Globus pallidus (tissue), 1 donor: ENCODE measurements at regions not wholly inside any gene's neighbourhood (a gene's known extent, or its start where the extent isn't known, plus 50 kb on each side); places are given as distances from the start of the nearest gene placed in this dataset.

Experiments
- DNase-seq: peaks from one replicate; pipeline ENCODE4 v3.0.0-alpha.2; 2015; ENCODE audit warnings: low spot score

GRCh38 chr13:78978381-78978998 lies 319.5 kb upstream of the OBI1 start:
- peak; percentile 46 for DNase-seq

GRCh38 chr13:78977311-78977710 lies 318.4 kb upstream of the OBI1 start:
- DNase-seq, result no peak

- DNase-seq, result no peak
Observed at GRCh38 chr13:78976696-78977095, 317.7 kb upstream of the OBI1 start.

GRCh38 chr13:78972561-78972960 lies 313.6 kb upstream of the OBI1 start:
- no peak for DNase-seq

- no peak for DNase-seq
Observed at GRCh38 chr13:78971355-78972025, 312.5 kb upstream of the OBI1 start.

- no peak for DNase-seq
Observed at GRCh38 chr13:78960881-78961280, 301.9 kb upstream of the OBI1 start.

- no peak for DNase-seq
Observed at GRCh38 chr13:78958006-78958405, 299.1 kb upstream of the OBI1 start.

- no peak for DNase-seq
Observed at GRCh38 chr13:78940455-78941130, 281.6 kb upstream of the OBI1 start.

- no peak for DNase-seq
Observed at GRCh38 chr13:78934336-78934735, 275.4 kb upstream of the OBI1 start.

GRCh38 chr13:78915015-78915414 lies 256.1 kb upstream of the OBI1 start:
- DNase-seq, result no peak

- DNase-seq, result no peak
Observed at GRCh38 chr13:78913656-78914055, 254.7 kb upstream of the OBI1 start.

- DNase-seq, result no peak
Observed at GRCh38 chr13:78910147-78910546, 251.2 kb upstream of the OBI1 start.

GRCh38 chr13:78909276-78909675 lies 250.3 kb upstream of the OBI1 start:
- DNase-seq, result no peak

- no peak for DNase-seq
Observed at GRCh38 chr13:78907006-78907405, 248.1 kb upstream of the OBI1 start.

GRCh38 chr13:78897200-78897599 lies 238.2 kb upstream of the OBI1 start:
- no peak for DNase-seq

- no peak for DNase-seq
Observed at GRCh38 chr13:78884571-78884970, 225.6 kb upstream of the OBI1 start.

- DNase-seq, result no peak
Observed at GRCh38 chr13:78881751-78882150, 222.8 kb upstream of the OBI1 start.

- no peak for DNase-seq
Observed at GRCh38 chr13:78881054-78881453, 222.1 kb upstream of the OBI1 start.

GRCh38 chr13:78876915-78877549 lies 218.1 kb upstream of the OBI1 start:
- DNase-seq, result no peak

GRCh38 chr13:78875792-78876580 lies 217.0 kb upstream of the OBI1 start:
- no peak for DNase-seq

- no peak for DNase-seq
Observed at GRCh38 chr13:78868991-78869390, 210.0 kb upstream of the OBI1 start.

- no peak for DNase-seq
Observed at GRCh38 chr13:78867655-78868054, 208.7 kb upstream of the OBI1 start.
